HG03060 (cell line): ENCODE measurements at regions not wholly inside any gene's neighbourhood (a gene's known extent, or its start where the extent isn't known, plus 50 kb on each side); places are given as distances from the start of the nearest gene placed in this dataset.

Experiments used
- ATAC-seq: cut with Tn5 transposase; IDR thresholded peaks from one replicate; pipeline ENCODE4 v1.9.1; 2021; ENCODE audit warnings: low read depth, moderate number of reproducible peaks; ENCODE audit not compliant: unreplicated experiment

GRCh38 chr2:3005859-3006501 lies 371.6 kb downstream of the EIPR1 start:
- ATAC-seq = no peak

DNA sequence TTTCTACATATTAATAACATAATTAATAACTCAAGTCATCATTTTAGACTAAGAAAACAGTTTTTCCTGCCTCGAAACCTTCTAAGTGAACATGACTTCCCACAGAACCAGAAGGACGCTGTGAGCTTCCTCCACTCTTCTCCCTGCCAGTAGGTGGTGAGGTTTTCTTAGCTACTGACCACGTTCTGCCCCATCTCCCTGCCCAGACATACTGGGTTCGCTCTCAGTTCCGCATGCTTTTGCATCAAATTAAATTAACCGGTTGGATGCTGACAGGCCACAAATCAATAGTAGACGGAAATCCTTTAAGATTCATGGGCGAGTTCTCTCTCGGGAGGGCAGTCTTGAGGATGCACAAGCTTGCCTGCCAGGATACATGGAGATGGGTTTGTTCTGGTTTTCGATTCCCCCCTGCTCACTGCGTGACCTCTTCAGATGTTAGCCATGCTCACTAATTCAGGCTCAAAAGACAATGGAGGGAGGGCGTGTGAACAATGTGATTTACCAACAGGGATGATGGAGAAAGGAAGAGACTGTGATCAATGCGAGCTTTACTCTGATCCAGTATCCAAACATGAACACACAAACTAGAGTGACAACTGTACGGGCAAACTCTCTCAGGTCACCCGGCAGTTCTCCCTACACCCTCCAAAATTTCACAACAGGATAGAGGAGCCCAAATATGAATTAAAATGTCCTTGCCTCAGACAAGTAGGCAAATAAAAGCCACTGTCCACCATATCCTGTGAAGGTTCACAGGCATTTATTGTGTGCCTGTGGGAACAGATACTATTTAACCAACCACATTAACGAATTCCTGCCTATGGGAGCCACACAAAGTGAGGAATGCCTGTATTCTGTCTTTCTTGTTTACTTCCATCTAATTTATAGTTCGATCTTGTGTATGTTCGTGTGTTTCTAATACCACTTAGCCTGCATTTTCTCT lies 375.7 kb downstream of the EIPR1 start:
- ATAC-seq = no peak

DNA sequence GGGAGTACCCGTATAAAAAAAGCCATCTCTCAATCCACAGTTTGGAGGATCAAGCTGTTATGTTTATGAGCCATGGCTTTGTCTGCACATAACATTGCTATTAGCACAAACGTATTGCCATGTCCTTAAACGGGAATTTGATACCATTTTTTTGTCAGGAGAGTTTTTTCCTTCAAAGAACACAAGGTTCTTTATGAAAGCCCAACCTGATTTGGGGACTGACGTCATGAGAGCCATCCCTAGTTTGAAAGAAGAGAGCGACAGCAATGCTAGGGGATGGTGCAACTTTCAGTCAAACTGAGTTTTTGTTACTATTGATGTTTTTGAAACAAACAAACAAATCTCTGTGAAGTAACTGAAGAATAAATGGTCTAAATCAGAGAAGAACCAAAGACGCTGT lies 376.6 kb downstream of the EIPR1 start:
- no peak for ATAC-seq

DNA sequence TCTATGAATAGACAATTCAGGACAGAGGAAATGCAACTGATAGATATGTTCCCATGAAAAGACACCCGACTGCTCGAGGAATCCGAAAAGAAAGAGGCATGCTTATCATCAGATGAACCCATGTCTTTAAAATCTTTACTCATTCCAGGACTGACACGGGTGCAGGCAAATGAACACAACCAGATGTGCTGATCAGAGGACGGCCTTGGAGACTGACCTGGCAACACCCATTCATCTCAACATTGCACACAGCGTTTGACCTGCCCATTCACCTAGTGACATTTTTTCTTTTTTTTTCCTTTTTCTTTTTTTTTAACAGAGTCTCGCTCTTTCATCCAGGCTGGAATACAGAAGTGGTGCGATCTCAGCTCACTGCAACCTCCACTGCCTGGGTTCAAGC lies 377.5 kb downstream of the EIPR1 start:
- ATAC-seq = no peak

DNA sequence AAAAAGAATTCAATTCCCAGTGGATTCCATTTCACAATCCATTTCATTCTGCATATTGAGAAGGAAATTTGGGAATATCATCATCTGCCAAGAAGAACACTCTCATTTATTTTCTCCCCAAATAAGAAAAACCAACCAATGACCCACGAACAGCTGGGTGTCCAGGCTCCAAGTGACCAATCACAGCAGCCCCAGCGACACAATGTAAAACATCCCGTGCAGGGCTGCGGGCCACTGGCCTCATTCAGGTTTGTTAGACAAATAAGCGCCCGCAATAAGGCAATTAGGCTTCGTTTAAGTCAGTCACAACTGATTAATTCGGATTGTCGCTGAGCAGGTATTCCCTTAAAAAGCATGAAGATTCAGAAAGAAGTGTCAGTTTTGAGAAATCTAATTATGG lies 378.6 kb downstream of the EIPR1 start:
- no peak for ATAC-seq

DNA sequence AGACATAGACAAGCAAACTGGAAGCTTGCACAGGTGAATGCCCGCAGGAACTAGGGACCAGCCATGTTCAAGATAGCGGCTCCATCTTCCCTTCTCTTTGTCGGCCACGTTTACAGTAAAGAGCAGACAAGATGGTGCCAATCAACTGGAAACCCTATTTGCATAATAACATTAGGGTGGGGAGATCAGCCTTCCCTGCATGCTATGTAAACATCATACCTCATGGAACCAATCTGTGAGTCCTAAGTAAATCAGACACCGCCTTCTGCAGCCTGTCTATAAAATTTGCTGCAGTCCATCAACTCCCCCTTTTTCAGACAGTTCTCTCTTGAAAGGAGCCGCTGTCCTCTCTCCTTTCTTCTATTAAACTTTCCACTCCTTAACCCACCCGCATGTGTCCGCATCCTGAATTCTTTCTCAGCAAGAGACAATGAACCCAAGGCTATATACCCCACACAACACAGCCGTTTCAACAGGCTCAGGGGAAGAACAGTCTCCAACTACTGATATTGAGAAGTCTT lies 384.4 kb downstream of the EIPR1 start:
- ATAC-seq = no peak

DNA sequence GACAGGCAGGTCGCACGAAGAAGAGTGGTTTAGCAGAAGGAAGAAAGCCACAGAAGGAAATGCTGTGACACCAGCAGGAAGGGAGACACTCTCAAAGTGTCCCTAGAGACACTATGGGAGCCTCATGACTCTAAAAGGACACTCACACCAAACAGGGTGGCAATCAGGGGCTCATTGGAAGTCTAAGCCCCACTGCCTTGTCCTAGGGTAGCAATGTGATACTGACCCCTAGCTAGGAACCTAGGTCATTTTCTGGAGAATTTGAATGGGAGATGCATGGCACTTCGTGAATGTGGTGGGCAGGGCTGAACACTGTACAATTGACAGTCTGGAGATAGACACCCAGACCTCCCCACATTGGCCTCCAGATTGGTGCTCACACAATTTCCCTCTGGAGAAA lies 385.0 kb downstream of the EIPR1 start:
- ATAC-seq = no peak

GRCh38 chr2:2985020-2985419 lies 392.6 kb downstream of the EIPR1 start:
- no peak for ATAC-seq

DNA sequence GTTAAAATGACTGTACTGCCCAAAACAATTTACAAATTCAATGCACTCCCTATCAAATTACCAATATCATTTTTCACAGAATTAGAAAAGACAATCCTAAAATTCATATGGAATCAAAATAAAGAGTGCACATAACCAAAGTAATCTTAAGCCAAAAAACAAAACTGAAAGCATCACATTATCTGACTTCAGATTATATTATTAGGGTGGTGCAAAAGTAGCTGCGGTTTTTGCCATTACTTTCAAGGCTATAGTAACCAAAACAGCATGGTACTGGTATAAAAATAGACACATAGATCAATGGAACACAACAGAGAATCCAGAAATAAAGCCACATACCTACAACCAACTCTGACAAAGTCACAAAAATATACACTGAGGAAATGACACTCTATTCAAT lies 396.6 kb downstream of the EIPR1 start:
- no peak for ATAC-seq

GRCh38 chr2:2974982-2975381 lies 402.6 kb downstream of the EIPR1 start:
- no peak for ATAC-seq

DNA sequence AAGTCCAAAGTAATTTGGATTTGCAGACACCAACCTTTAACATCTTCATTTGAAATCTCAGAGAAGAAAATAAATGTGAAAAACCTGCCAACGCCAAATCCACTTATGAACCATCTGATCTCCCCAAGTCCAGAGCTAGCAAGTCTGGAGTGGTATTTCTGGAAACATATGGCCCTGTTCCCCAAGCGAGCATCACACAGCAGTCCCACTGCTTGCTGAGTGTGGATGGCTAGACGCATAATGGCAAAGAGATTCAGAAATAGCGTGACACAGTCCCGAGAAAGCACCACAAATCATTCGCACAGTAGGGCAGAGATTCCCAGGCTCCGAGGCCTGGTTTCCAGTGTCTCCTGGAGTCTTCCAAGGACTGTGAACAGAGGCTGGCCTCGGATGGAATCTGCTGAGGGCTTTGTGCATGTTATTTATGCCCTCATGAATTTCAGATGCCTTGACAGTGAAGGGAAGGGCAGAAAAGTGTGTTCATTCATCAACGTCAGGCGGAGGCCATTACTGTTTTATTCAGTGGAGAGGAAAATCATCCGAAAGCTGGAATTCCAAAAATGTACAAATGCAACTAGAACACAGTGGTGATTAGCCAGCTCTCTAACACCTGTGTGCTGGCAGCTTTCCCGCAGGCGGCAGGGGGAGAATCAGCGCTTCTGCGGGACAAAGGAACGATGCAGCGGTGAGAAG lies 417.0 kb downstream of the EIPR1 start:
- ATAC-seq = no peak

GRCh38 chr2:2950403-2950952 lies 427.1 kb downstream of the EIPR1 start:
- ATAC-seq = no peak

GRCh38 chr2:2947406-2947805 lies 430.2 kb downstream of the EIPR1 start:
- no peak for ATAC-seq

DNA sequence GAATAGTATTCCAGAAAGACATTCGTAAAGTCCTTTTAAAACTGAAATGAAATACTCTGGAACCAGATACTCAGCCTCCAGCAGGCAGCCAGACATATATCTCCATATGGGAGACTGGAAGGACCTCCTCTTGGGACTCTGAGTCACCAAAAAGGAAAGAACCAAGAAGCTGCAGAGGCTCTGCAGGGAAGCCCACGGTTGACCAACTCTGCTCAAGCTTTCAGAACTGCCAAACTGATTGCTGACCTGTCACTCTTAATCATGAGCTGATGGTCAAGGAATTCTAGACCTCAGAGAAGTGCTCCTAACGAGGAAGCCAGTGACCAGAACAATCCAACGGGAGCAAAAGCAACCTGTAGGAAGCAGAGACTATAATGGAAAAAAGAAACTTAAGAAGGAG lies 434.7 kb downstream of the EIPR1 start:
- no peak for ATAC-seq

DNA sequence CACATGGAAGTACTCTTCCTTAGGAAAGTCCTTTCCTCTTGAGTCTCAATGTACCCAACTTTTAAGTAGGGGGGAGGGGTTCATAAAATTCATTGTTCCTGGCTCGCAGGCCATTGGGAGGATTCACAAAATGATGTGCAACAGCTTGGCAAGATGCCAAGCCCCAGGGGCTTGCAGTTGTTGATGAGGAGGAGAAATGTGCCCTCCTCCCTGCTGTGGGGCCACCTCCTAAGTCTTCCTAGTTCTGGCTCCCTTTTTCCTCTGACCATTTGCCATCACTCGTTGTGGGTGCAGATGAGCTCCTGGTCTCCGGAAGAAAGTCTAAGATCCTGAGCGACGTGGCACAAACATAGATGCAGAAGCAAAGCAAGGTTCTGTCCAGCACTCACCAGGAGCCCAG lies 435.4 kb downstream of the EIPR1 start:
- ATAC-seq = no peak

- ATAC-seq = no peak
Observed at GRCh38 chr2:2941205-2941604, 436.4 kb downstream of the EIPR1 start.

- ATAC-seq = no peak
Observed at GRCh38 chr2:2940702-2941101, 436.9 kb downstream of the EIPR1 start.

- ATAC-seq = no peak
Observed at GRCh38 chr2:2940061-2940460, 437.6 kb downstream of the EIPR1 start.

GRCh38 chr2:2939078-2939795 lies 438.4 kb downstream of the EIPR1 start:
- no peak for ATAC-seq

DNA sequence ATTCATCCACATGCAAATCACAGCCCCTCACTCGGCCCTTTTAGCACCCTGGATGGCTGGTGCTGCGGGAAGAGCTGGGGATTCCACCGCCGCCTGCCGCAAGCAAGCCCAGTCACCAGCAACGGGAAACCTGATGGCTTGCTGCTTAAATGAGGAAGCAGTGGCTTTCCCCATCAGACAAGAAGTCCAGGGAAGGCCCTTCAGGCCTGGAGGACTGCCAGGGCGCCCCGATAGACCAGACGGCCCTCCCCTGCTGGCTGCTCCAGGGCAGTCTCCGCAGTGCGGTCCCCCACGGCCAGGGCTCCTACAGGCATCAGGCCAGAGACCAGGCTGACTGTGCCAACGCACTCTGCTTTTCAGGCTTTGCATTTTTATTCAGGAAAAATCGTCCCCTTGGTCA lies 439.1 kb downstream of the EIPR1 start:
- ATAC-seq = no peak
